Transverse colon (tissue), 3 donors: ENCODE measurements at regions not wholly inside any gene's neighbourhood (a gene's known extent, or its start where the extent isn't known, plus 50 kb on each side); places are given as distances from the start of the nearest gene placed in this dataset.

Source experiments
- EP300 ChIP-seq: sonication (generic); formaldehyde crosslinking; IDR thresholded peaks from one replicate; pipeline ENCODE4 v1.6.1; 2017; ENCODE audit warnings: antibody characterized with exemption, low read depth
- TF ChIP-seq, protein P1 (sequence below), 5 experiments: fragments of 200-600 bp in 3 of 5; fragments of 450-650 bp in 2 of 5; sonication (generic) in 3 of 5; IDR thresholded peaks; 1 replicate in 2 of 5; 2 replicates in 3 of 5; pipeline ENCODE4 v1.5.1; 2016 to 2017; ENCODE audit warnings: antibody characterized with exemption in 5 of 5, inconsistent platforms in 3 of 5, mild to moderate bottlenecking in 2 of 5, moderate library complexity in 1 of 5

DNA sequence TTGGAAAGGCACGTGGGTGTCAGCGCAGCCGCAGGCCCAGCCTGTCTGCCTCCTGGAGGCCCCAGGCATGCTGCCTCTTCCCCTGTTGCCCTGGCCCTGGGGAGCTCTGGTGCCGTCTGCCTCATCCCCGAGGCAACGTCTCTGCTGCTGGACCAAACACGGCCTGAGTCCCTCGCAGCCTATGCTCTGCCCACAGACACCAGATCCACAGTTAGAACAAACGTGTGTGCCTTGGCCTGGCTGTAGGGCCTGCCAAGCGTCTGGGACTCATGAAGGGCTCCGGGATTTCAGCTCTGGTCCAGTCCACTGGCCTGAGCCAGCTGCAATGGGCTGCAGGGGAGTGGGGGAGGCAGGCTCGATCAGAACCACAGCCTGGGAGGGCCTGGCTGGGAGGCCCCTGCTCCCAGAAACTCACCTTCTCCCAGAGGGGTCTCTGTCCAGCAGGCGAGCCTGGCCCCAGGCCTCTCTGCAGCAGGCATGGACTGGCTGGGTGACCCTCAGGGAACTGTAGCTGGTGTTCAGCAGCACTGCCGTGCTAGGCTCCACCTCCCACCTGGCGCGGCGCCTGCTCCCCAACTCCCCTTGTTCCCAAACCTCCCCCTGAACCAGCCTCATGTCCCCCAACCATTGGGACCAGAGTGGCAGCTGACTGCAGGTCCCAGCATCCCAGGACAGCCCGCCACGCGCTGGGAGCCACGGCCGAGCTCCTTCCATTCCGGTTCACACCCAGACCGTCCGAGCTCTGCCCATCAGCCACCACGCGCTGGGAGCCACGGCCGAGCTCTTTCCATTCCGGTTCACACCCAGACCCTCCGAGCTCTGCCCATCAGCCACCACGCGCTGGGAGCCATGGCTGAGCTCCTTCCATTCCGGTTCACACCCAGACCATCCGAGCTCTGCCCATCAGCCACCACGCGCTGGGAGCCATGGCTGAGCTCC is 197.0 kb downstream of the DLL1 start:
- TF ChIP-seq EP300, result no peak
- TF ChIP-seq, protein P1, sequence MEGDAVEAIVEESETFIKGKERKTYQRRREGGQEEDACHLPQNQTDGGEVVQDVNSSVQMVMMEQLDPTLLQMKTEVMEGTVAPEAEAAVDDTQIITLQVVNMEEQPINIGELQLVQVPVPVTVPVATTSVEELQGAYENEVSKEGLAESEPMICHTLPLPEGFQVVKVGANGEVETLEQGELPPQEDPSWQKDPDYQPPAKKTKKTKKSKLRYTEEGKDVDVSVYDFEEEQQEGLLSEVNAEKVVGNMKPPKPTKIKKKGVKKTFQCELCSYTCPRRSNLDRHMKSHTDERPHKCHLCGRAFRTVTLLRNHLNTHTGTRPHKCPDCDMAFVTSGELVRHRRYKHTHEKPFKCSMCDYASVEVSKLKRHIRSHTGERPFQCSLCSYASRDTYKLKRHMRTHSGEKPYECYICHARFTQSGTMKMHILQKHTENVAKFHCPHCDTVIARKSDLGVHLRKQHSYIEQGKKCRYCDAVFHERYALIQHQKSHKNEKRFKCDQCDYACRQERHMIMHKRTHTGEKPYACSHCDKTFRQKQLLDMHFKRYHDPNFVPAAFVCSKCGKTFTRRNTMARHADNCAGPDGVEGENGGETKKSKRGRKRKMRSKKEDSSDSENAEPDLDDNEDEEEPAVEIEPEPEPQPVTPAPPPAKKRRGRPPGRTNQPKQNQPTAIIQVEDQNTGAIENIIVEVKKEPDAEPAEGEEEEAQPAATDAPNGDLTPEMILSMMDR (IDR thresholded peaks at IDR 0.05), result no peak
